ENCODE measurements at regions not wholly inside any gene's neighbourhood (a gene's known extent, or its start where the extent isn't known, plus 50 kb on each side); places are given as distances from the start of the nearest gene placed in this dataset.

DNA sequence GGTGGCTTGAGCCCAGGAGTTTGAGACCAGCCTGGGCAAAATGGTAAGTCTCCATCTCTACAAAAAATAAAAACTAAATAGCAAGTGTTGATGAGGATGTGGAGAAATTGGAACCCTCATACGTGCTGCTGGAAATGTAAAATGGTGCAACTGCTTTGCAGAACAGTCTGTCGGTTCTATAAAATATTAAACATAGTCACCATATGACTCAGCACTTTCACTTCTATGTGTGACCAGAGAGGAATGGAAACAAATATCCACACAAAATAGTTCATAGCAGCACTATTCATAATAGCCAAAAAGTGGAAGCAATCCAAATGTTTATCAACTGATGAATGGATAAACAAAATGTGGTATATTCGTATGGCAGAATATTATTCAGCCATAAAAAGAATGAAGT is 60.8 kb upstream of the FMR1 start:
- 2% methylated on average over 3 of the region's 3 CpGs for WGBS (ENCODE audit: low lambda C conversion rate)
- Histone ChIP-seq H3K27ac (ENCODE audit: low read depth in 2 of 2, low read length in 1 of 2) (no peak overlapping the region), H3K9ac (no peak overlapping the region), H4K20me1 (ENCODE audit: insufficient read depth) (no peaks in the 10 kb centered on the region), H3K36me3 (replicated peaks in 1 of 2; ENCODE audit: control insufficient read depth in 1 of 2, insufficient read depth in 2 of 2, low read length in 1 of 2) (no peaks in the 10 kb centered on the region), H3K9me2 (no peaks in the 10 kb centered on the region), H2AFZ (ENCODE audit: low read depth) (no peak overlapping the region), H3K4me3 (ENCODE audit: low read depth in 2 of 2, low read length in 1 of 2) (no peak overlapping the region), H3K79me2 (ENCODE audit: insufficient read depth) (no peaks in the 10 kb centered on the region), H3K4me1 (ENCODE audit: control insufficient read depth in 1 of 2, insufficient read depth in 2 of 2, low read depth in 1 of 2, low read length in 1 of 2) (no peaks in the 10 kb centered on the region), H3K27me3 (ENCODE audit: insufficient read depth) (no peaks in the 10 kb centered on the region), H3K9me3 (no peaks in the 10 kb centered on the region), H3K4me2 (no peak overlapping the region), H3F3A (replicated peaks; ENCODE audit: insufficient read depth) (no peaks in the 10 kb centered on the region)
- POLR2A ChIA-PET: no interaction called here
- TF ChIP-seq, protein P1, sequence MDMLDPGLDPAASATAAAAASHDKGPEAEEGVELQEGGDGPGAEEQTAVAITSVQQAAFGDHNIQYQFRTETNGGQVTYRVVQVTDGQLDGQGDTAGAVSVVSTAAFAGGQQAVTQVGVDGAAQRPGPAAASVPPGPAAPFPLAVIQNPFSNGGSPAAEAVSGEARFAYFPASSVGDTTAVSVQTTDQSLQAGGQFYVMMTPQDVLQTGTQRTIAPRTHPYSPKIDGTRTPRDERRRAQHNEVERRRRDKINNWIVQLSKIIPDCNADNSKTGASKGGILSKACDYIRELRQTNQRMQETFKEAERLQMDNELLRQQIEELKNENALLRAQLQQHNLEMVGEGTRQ (IDR thresholded peaks at IDR 0.05; ENCODE audit: borderline replicate concordance, low read depth, low read length): no peak
- no peak for TF ChIP-seq NRF1 (IDR thresholded peaks at IDR 0.05; ENCODE audit: low read depth, low read length)
- no peak for TF ChIP-seq NFIC (IDR thresholded peaks at IDR 0.05; ENCODE audit: borderline replicate concordance)
- TF ChIP-seq, protein P2, sequence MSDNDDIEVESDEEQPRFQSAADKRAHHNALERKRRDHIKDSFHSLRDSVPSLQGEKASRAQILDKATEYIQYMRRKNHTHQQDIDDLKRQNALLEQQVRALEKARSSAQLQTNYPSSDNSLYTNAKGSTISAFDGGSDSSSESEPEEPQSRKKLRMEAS (IDR thresholded peaks at IDR 0.05; ENCODE audit: low read depth): no peak
- no peak for TF ChIP-seq GABPA (IDR thresholded peaks at IDR 0.05; ENCODE audit: low read depth)
- no peak for TF ChIP-seq FOSL2 (IDR thresholded peaks at IDR 0.05; ENCODE audit: borderline replicate concordance, low read depth)
- TF ChIP-seq, protein P3, sequence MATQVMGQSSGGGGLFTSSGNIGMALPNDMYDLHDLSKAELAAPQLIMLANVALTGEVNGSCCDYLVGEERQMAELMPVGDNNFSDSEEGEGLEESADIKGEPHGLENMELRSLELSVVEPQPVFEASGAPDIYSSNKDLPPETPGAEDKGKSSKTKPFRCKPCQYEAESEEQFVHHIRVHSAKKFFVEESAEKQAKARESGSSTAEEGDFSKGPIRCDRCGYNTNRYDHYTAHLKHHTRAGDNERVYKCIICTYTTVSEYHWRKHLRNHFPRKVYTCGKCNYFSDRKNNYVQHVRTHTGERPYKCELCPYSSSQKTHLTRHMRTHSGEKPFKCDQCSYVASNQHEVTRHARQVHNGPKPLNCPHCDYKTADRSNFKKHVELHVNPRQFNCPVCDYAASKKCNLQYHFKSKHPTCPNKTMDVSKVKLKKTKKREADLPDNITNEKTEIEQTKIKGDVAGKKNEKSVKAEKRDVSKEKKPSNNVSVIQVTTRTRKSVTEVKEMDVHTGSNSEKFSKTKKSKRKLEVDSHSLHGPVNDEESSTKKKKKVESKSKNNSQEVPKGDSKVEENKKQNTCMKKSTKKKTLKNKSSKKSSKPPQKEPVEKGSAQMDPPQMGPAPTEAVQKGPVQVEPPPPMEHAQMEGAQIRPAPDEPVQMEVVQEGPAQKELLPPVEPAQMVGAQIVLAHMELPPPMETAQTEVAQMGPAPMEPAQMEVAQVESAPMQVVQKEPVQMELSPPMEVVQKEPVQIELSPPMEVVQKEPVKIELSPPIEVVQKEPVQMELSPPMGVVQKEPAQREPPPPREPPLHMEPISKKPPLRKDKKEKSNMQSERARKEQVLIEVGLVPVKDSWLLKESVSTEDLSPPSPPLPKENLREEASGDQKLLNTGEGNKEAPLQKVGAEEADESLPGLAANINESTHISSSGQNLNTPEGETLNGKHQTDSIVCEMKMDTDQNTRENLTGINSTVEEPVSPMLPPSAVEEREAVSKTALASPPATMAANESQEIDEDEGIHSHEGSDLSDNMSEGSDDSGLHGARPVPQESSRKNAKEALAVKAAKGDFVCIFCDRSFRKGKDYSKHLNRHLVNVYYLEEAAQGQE (IDR thresholded peaks at IDR 0.05; ENCODE audit: low read depth, low read length): no peak
- no peak for TF ChIP-seq SMC3 (IDR thresholded peaks at IDR 0.05; ENCODE audit: low read depth, low read length)
- TF ChIP-seq TEAD4 (IDR thresholded peaks at IDR 0.05; ENCODE audit: borderline replicate concordance, insufficient read depth): no peak
- no peak for TF ChIP-seq POLR2AphosphoS5 (IDR thresholded peaks at IDR 0.05; ENCODE audit: low read depth, low read length)
- no peak for DNase-seq
- CTCF ChIA-PET: no interaction called here

DNA sequence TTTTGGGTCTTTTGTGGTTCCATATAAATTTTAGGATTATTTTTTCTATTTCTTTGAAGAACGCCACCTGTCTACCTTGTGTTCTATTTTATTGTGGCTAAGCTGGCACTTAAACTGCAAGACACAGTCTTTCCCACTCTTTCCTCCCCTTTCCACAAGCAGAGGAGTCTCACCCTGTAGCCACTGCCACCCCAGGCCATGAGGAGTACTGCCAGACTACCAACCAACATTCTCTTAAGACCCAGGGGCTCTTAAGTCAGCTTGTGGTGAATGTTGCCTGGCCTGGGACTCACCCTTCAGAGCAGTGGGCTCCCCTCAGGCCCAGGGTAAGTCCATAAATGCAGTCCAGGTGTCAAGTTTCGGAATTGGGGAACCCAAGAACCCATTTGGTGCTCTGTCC is 58.0 kb upstream of the FMR1 start:
- Histone ChIP-seq H3K9me3 (no peaks in the 10 kb centered on the region), H3K4me3 (ENCODE audit: low read depth in 2 of 2, low read length in 1 of 2) (no peak overlapping the region), H3K9ac (no peak overlapping the region), H2AFZ (ENCODE audit: low read depth) (no peak overlapping the region), H4K20me1 (ENCODE audit: insufficient read depth) (no peaks in the 10 kb centered on the region), H3K4me1 (ENCODE audit: control insufficient read depth in 1 of 2, insufficient read depth in 2 of 2, low read depth in 1 of 2, low read length in 1 of 2) (no peaks in the 10 kb centered on the region), H3K36me3 (replicated peaks in 1 of 2; ENCODE audit: control insufficient read depth in 1 of 2, insufficient read depth in 2 of 2, low read length in 1 of 2) (no peaks in the 10 kb centered on the region), H3K27me3 (ENCODE audit: insufficient read depth) (no peaks in the 10 kb centered on the region), H3K4me2 (no peak overlapping the region), H3K9me2 (no peaks in the 10 kb centered on the region), H3K27ac (ENCODE audit: low read depth in 2 of 2, low read length in 1 of 2) (no peak overlapping the region), H3K79me2 (ENCODE audit: insufficient read depth) (no peaks in the 10 kb centered on the region), H3F3A (replicated peaks; ENCODE audit: insufficient read depth) (no peaks in the 10 kb centered on the region)
- ChIA-PET CTCF (interaction anchor here (0.6 kb wide), 1 partner anchor 17 kb away, joined by 3 read pairs; no protein-coding TSS in a partner anchor), POLR2A (no interaction called here)
- no peak for DNase-seq
- 4% methylated on average over 2 of the region's 2 CpGs for WGBS (ENCODE audit: low lambda C conversion rate)
- TF ChIP-seq POLR2AphosphoS5 (IDR thresholded peaks at IDR 0.05; ENCODE audit: low read depth, low read length): no peak
- TF ChIP-seq RAD21 (IDR thresholded peaks at IDR 0.05; ENCODE audit: low read length): no peak
- TF ChIP-seq, protein P2 (IDR thresholded peaks at IDR 0.05; ENCODE audit: low read depth): no peak
- TF ChIP-seq SIN3A (IDR thresholded peaks at IDR 0.05; ENCODE audit: borderline replicate concordance, low read depth, low read length): no peak
- no peak for TF ChIP-seq GATA2 (CRISPR knock-in tag; IDR thresholded peaks at IDR 0.05)
- TF ChIP-seq FOXJ3 (CRISPR knock-in tag; IDR thresholded peaks at IDR 0.05): no peak
- no peak for TF ChIP-seq JUND (IDR thresholded peaks at IDR 0.05)
- TF ChIP-seq, protein P1 (IDR thresholded peaks at IDR 0.05; ENCODE audit: borderline replicate concordance, low read depth, low read length): no peak
- no peak for TF ChIP-seq CHD2 (IDR thresholded peaks at IDR 0.05; ENCODE audit: low read length, partially characterized antibody)

Measured in SK-N-SH (cell line).